Dendritic cell treated with granulocyte-macrophage colony-stimulating factor and Interleukin-4, amounts not matched to agents 40 ng/mL and 50 ng/mL, for 4 days (primary cell): ENCODE measurements at regions not wholly inside any gene's neighbourhood (a gene's known extent, or its start where the extent isn't known, plus 50 kb on each side); places are given as distances from the start of the nearest gene placed in this dataset.

Source experiments
- H3K27ac Mint-ChIP-seq: one replicate; pipeline ENCODE4 v1.8.0; 2022; ENCODE audit warnings: mild to moderate bottlenecking, mixed read lengths
- H3K27me3 Mint-ChIP-seq: one replicate; pipeline ENCODE4 v1.8.0; 2022; ENCODE audit warnings: mild to moderate bottlenecking, mixed read lengths
- H3K36me3 Mint-ChIP-seq: one replicate; pipeline ENCODE4 v1.8.0; 2022; ENCODE audit warnings: low read depth, mixed read lengths
- H3K4me1 Mint-ChIP-seq: one replicate; pipeline ENCODE4 v1.8.0; 2022; ENCODE audit warnings: low read depth, mixed read lengths
- H3K4me3 Mint-ChIP-seq: one replicate; pipeline ENCODE4 v1.8.0; 2022; ENCODE audit warnings: mild to moderate bottlenecking, moderate library complexity, mixed read lengths
- H3K9me3 Mint-ChIP-seq: one replicate; pipeline ENCODE4 v1.8.0; 2022; ENCODE audit warnings: mixed read lengths
- intact Hi-C: fragments of 100-400 bp; cut with micrococcal nuclease; formaldehyde crosslinking; loops from one replicate; pipeline ENCODE4 v1.15.0; 2022

GRCh38 chr14:22464422-22465142 is 124.4 kb downstream of the DAD1 start:
- H3K36me3 Mint-ChIP-seq, result no peaks in the 10 kb centered on the region
- H3K4me1 Mint-ChIP-seq, result peaks cover 6% of the 10 kb centered on the region
- no peak overlapping the region for H3K4me3 Mint-ChIP-seq
- H3K9me3 Mint-ChIP-seq, result no peaks in the 10 kb centered on the region
- no peak overlapping the region for H3K27ac Mint-ChIP-seq
- intact Hi-C loops, result no loop called here
- H3K27me3 Mint-ChIP-seq, result no peaks in the 10 kb centered on the region

GRCh38 chr14:22463763-22464173 is 125.3 kb downstream of the DAD1 start:
- no peaks in the 10 kb centered on the region for H3K36me3 Mint-ChIP-seq
- H3K4me3 Mint-ChIP-seq, result no peak overlapping the region
- H3K27ac Mint-ChIP-seq, result no peak overlapping the region
- H3K27me3 Mint-ChIP-seq, result no peaks in the 10 kb centered on the region
- intact Hi-C loops, result no loop called here
- no peaks in the 10 kb centered on the region for H3K9me3 Mint-ChIP-seq
- H3K4me1 Mint-ChIP-seq, result no peaks in the 10 kb centered on the region

GRCh38 chr14:22462923-22463322 is 126.1 kb downstream of the DAD1 start:
- H3K4me3 Mint-ChIP-seq, result no peak overlapping the region
- intact Hi-C loops, result no loop called here
- H3K27ac Mint-ChIP-seq, result no peak overlapping the region
- no peaks in the 10 kb centered on the region for H3K4me1 Mint-ChIP-seq
- no peaks in the 10 kb centered on the region for H3K9me3 Mint-ChIP-seq
- H3K36me3 Mint-ChIP-seq, result no peaks in the 10 kb centered on the region
- H3K27me3 Mint-ChIP-seq, result no peaks in the 10 kb centered on the region

- Mint-ChIP-seq H3K27me3 (no peaks in the 10 kb centered on the region), H3K36me3 (no peaks in the 10 kb centered on the region), H3K4me1 (peaks cover 7% of the 10 kb centered on the region), H3K27ac (no peak overlapping the region), H3K9me3 (no peaks in the 10 kb centered on the region), H3K4me3 (no peak overlapping the region)
- intact Hi-C loops, result no loop called here
Measured at GRCh38 chr14:22460461-22461195, 128.4 kb downstream of the DAD1 start.

- H3K27me3 Mint-ChIP-seq, result no peaks in the 10 kb centered on the region
- H3K36me3 Mint-ChIP-seq, result no peaks in the 10 kb centered on the region
- H3K9me3 Mint-ChIP-seq, result no peaks in the 10 kb centered on the region
- intact Hi-C loops, result no loop called here
- H3K27ac Mint-ChIP-seq, result no peak overlapping the region
- H3K4me1 Mint-ChIP-seq, result peaks cover 7% of the 10 kb centered on the region
- no peak overlapping the region for H3K4me3 Mint-ChIP-seq
Measured at GRCh38 chr14:22458737-22459136, 130.3 kb downstream of the DAD1 start.

GRCh38 chr14:22456998-22457594 is 131.9 kb downstream of the DAD1 start:
- H3K4me1 Mint-ChIP-seq, result peaks cover 7% of the 10 kb centered on the region
- intact Hi-C loops, result no loop called here
- H3K36me3 Mint-ChIP-seq, result no peaks in the 10 kb centered on the region

GRCh38 chr14:22456421-22456820 is 132.6 kb downstream of the DAD1 start:
- no peaks in the 10 kb centered on the region for H3K9me3 Mint-ChIP-seq
- peaks cover 7% of the 10 kb centered on the region for H3K4me1 Mint-ChIP-seq
- no peaks in the 10 kb centered on the region for H3K27me3 Mint-ChIP-seq
- H3K4me3 Mint-ChIP-seq, result no peak overlapping the region
- H3K27ac Mint-ChIP-seq, result no peak overlapping the region
- no peaks in the 10 kb centered on the region for H3K36me3 Mint-ChIP-seq
- intact Hi-C loops, result no loop called here

More at GRCh38 chr14:22456998-22457594, 131.9 kb downstream of the DAD1 start:
- H3K4me3 Mint-ChIP-seq, result no peak overlapping the region
- no peak overlapping the region for H3K27ac Mint-ChIP-seq
- H3K27me3 Mint-ChIP-seq, result no peaks in the 10 kb centered on the region
- H3K9me3 Mint-ChIP-seq, result no peaks in the 10 kb centered on the region

- Mint-ChIP-seq H3K27ac (no peak overlapping the region), H3K4me1 (peaks cover 26% of the 10 kb centered on the region), H3K4me3 (no peak overlapping the region), H3K36me3 (no peaks in the 10 kb centered on the region), H3K27me3 (no peaks in the 10 kb centered on the region), H3K9me3 (no peaks in the 10 kb centered on the region)
- intact Hi-C loops, result no loop called here
Measured at GRCh38 chr14:22452330-22452729, 136.7 kb downstream of the DAD1 start.

GRCh38 chr14:22450266-22450665 is 138.8 kb downstream of the DAD1 start:
- intact Hi-C loops, result no loop called here
- peaks cover 19% of the 10 kb centered on the region for H3K4me1 Mint-ChIP-seq
- no peak overlapping the region for H3K27ac Mint-ChIP-seq
- H3K36me3 Mint-ChIP-seq, result no peaks in the 10 kb centered on the region
- no peak overlapping the region for H3K4me3 Mint-ChIP-seq
- H3K27me3 Mint-ChIP-seq, result no peaks in the 10 kb centered on the region
- H3K9me3 Mint-ChIP-seq, result no peaks in the 10 kb centered on the region

GRCh38 chr14:22449600-22449905 is 139.5 kb downstream of the DAD1 start:
- Mint-ChIP-seq H3K27me3 (no peaks in the 10 kb centered on the region), H3K4me3 (no peak overlapping the region), H3K4me1 (peaks cover 19% of the 10 kb centered on the region), H3K27ac (no peak overlapping the region), H3K9me3 (no peaks in the 10 kb centered on the region), H3K36me3 (no peaks in the 10 kb centered on the region)
- intact Hi-C loops, result no loop called here

GRCh38 chr14:22448905-22449599 is 140.0 kb downstream of the DAD1 start:
- Mint-ChIP-seq H3K4me3 (no peak overlapping the region), H3K36me3 (no peaks in the 10 kb centered on the region), H3K9me3 (no peaks in the 10 kb centered on the region), H3K27me3 (no peaks in the 10 kb centered on the region), H3K4me1 (peaks cover 19% of the 10 kb centered on the region), H3K27ac (no peak overlapping the region)
- intact Hi-C loops, result no loop called here

GRCh38 chr14:22448035-22448904 is 140.8 kb downstream of the DAD1 start:
- no peaks in the 10 kb centered on the region for H3K36me3 Mint-ChIP-seq
- H3K27me3 Mint-ChIP-seq, result no peaks in the 10 kb centered on the region
- H3K4me1 Mint-ChIP-seq, result peaks cover 19% of the 10 kb centered on the region
- no peaks in the 10 kb centered on the region for H3K9me3 Mint-ChIP-seq
- no peak overlapping the region for H3K27ac Mint-ChIP-seq
- intact Hi-C loops, result no loop called here
- no peak overlapping the region for H3K4me3 Mint-ChIP-seq

GRCh38 chr14:22438742-22439141 is 150.3 kb downstream of the DAD1 start:
- intact Hi-C loops, result no loop called here
- Mint-ChIP-seq H3K27ac (no peak overlapping the region), H3K4me1 (peaks cover 4% of the 10 kb centered on the region), H3K27me3 (no peaks in the 10 kb centered on the region), H3K9me3 (no peaks in the 10 kb centered on the region), H3K4me3 (no peak overlapping the region), H3K36me3 (no peaks in the 10 kb centered on the region)
